Esophagus squamous epithelium (tissue), 5 donors: ENCODE measurements at regions not wholly inside any gene's neighbourhood (a gene's known extent, or its start where the extent isn't known, plus 50 kb on each side); places are given as distances from the start of the nearest gene placed in this dataset.

ENCODE experiments used
- DNase-seq: peaks from one replicate; lab custom pipeline; 2025; lab: John Stamatoyannopoulos, UW
- H3K27ac ChIP-seq, 4 donors: fragments of 200-600 bp; sonication (generic); one replicate each; pipeline ENCODE4 v1.5.1; 2016 to 2019; ENCODE audit warnings: mild to moderate bottlenecking in 1 of 4
- H3K27me3 ChIP-seq, 4 donors: fragments of 200-600 bp; sonication (generic); 1 replicate in 3 of 4; 2 replicates in 1 of 4; pipeline versions ENCODE4 v1.5.1 to v1.6.0; 2017 to 2021; ENCODE audit warnings: antibody characterized with exemption in 1 of 4
- H3K36me3 ChIP-seq, 3 donors: fragments of 200-600 bp; sonication (generic); one replicate each; pipeline ENCODE4 v1.5.1; 2016 to 2019
- H3K4me1 ChIP-seq, 3 donors: fragments of 200-600 bp; sonication (generic); one replicate each; pipeline ENCODE4 v1.5.1; 2017 to 2019
- H3K4me3 ChIP-seq, 4 donors: fragments of 200-600 bp; sonication (generic); 1 replicate in 3 of 4; 2 replicates in 1 of 4; pipeline ENCODE4 v1.5.1; 2016 to 2019; ENCODE audit warnings: mild to moderate bottlenecking in 2 of 4, moderate library complexity in 1 of 4
- H3K9me3 ChIP-seq, 3 donors: fragments of 200-600 bp; sonication (generic); one replicate each; pipeline ENCODE4 v1.5.1; 2016 to 2019
- CTCF ChIP-seq, 6 experiments: fragments of 450-650 bp in 4 of 6; fragments of 200-600 bp in 2 of 6; sonication (generic) in 2 of 6; IDR thresholded peaks; one replicate each; pipeline ENCODE4 v1.5.1; 2016 to 2019; ENCODE audit warnings: antibody characterized with exemption in 6 of 6, mild to moderate bottlenecking in 4 of 6, moderate library complexity in 4 of 6
- POLR2A ChIP-seq, 4 donors: fragments of 450-650 bp; IDR thresholded peaks; one replicate each; pipeline ENCODE4 v1.6.1; 2017; ENCODE audit warnings: antibody characterized with exemption in 4 of 4, mild to moderate bottlenecking in 4 of 4, moderate library complexity in 3 of 4
- WGBS, 2 donors: methylation state at CpG; one replicate each; pipeline ENCODE4 v1.1.5; 2018; 5-methylcytosine and 5-hydroxymethylcytosine counted together
- intact Hi-C: fragments of 100-400 bp; cut with DNase I; formaldehyde crosslinking; loops from one replicate; pipeline ENCODE4 v1.15.0; 2022
- donor health status: DM: yes; HTN: yes; CAD: no.

DNA sequence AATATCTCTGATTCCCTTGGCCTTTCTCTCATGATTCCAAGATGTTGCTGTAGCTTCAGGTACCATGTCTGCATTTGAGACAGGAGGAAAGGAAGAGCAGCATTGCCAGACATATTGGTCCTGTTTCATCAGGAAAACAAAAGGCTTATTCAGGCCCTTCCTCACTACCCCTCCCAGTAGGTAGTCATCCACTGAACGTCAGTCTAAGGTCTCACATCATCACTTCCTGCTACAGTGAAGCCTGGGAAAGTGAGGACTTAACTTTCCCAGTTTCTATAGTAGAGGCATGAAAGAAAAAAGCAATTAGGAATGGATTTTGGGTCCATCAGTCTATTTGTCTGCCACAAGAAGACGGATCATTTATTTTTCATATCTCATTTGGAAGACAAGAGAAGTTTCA, 85.7 kb upstream of the SOX4 start:
- no peak for TF ChIP-seq CTCF (IDR thresholded peaks at IDR 0.05)
- no peak for TF ChIP-seq POLR2A (IDR thresholded peaks at IDR 0.05)
- Histone ChIP-seq H3K9me3 (no peaks in the 10 kb centered on the region), H3K27ac (no peak overlapping the region), H3K4me1 (peaks cover 0 to 8% (median 0%) of the 10 kb centered on the region in 3 donors), H3K4me3 (no peak overlapping the region), H3K36me3 (no peaks in the 10 kb centered on the region), H3K27me3 (no peaks in the 10 kb centered on the region)
- 53 to 68% methylated on average over 2 of the region's 2 CpGs for WGBS, 2 donors
- no peak for DNase-seq
- intact Hi-C loops: no loop called here

DNA sequence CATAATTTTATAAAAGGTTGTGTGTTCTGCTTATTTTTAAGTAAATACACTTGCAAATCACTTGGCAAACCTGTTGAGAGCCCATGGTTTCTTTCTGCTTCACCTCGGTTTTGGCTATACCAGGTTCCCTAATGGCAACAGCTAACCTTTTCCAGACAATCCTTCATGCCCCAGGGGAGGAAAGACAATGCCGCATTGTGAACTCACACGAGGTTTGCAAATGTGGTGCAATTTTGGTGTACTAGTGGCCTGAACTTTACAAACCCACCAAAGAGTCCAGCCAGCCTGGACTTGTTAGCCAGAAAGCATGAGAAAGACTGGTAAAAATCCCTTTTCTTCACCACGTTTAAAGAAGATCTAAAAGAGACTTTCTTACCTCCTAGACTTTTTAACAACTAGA, 84.8 kb upstream of the SOX4 start:
- H3K27ac ChIP-seq: no peak overlapping the region
- WGBS, 2 donors: 37 to 61% methylated on average over 4 of the region's 4 CpGs
- no peaks in the 10 kb centered on the region for H3K9me3 ChIP-seq
- DNase-seq: no peak
- intact Hi-C loops: no loop called here
- no peak overlapping the region for H3K4me3 ChIP-seq
- no peaks in the 10 kb centered on the region for H3K36me3 ChIP-seq
- peaks cover 0 to 8% (median 0%) of the 10 kb centered on the region in 3 donors for H3K4me1 ChIP-seq
- no peak for TF ChIP-seq CTCF (IDR thresholded peaks at IDR 0.05)
- H3K27me3 ChIP-seq: no peaks in the 10 kb centered on the region

- Histone ChIP-seq H3K27ac (no peak overlapping the region), H3K4me3 (no peak overlapping the region), H3K36me3 (no peaks in the 10 kb centered on the region), H3K9me3 (no peaks in the 10 kb centered on the region), H3K4me1 (no peaks in the 10 kb centered on the region), H3K27me3 (no peaks in the 10 kb centered on the region)
- TF ChIP-seq CTCF (IDR thresholded peaks at IDR 0.05) (no peak), POLR2A (IDR thresholded peaks at IDR 0.05) (no peak)
- 87 to 88% methylated on average over 5 to 6 of the region's 6 CpGs for WGBS, 2 donors
- DNase-seq: no peak
- intact Hi-C loops: no loop called here
Measured at GRCh38 chr6:21511891-21512550, 81.5 kb upstream of the SOX4 start.

DNA sequence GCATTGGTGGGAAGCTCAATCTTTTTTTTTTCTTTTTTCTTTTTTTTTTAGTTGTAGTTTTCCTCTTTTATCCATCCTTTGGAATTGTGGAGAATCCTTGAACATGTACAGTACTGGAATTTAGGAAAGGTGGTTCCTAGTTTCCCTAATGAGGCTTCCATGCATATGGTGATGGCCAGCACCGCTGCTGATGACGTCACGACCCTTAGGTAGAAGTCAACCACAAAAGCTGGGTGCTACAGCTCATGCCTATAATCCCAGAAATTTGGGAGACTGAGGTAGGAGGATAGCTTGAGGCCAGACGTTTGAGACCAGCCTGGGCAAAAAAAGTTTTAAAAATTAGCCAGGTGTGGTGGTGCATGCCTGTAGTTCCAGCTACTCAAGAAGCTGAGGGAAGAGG, 79.3 kb upstream of the SOX4 start:
- H3K9me3 ChIP-seq: no peaks in the 10 kb centered on the region
- WGBS, 2 donors: 82 to 86% methylated on average over 3 to 4 of the region's 4 CpGs
- peaks cover 0 to 5% (median 0%) of the 10 kb centered on the region in 4 donors for H3K27me3 ChIP-seq
- no peak for DNase-seq
- intact Hi-C loops: no loop called here
- H3K4me3 ChIP-seq: no peak overlapping the region
- no peak overlapping the region for H3K27ac ChIP-seq
- TF ChIP-seq CTCF (IDR thresholded peaks at IDR 0.05) (no peak), POLR2A (IDR thresholded peaks at IDR 0.05) (no peak)
- no peaks in the 10 kb centered on the region for H3K36me3 ChIP-seq
- no peaks in the 10 kb centered on the region for H3K4me1 ChIP-seq

DNA sequence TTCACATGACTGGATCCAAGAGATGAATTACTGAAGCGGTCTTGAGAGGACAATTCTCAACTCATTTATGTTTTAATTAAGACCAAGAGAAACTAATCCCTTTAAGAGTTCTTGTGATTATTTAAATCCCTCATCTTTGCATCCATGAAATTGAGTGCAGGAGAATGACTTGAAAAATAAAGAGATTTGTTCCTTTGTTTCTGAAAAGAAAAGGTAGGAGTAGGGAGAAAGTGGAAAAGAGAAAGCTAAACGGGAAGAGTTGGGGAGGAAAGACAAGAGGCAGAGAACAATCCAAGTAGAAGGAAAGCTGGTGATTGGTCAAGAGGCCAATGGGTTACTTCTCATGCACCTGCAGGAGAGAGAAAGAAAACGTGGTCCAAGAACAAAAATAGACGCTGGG, 75.2 kb upstream of the SOX4 start:
- H3K27me3 ChIP-seq: peaks cover 0 to 5% (median 0%) of the 10 kb centered on the region in 4 donors
- no peaks in the 10 kb centered on the region for H3K36me3 ChIP-seq
- H3K9me3 ChIP-seq: no peaks in the 10 kb centered on the region
- 57 to 85% methylated on average over 4 of the region's 4 CpGs for WGBS, 2 donors
- no peak for TF ChIP-seq CTCF (IDR thresholded peaks at IDR 0.05)
- TF ChIP-seq POLR2A (IDR thresholded peaks at IDR 0.05): no peak
- no peak for DNase-seq
- no peaks in the 10 kb centered on the region for H3K4me1 ChIP-seq
- no peak overlapping the region for H3K27ac ChIP-seq
- intact Hi-C loops: no loop called here
- no peak overlapping the region for H3K4me3 ChIP-seq
